Activated effector memory CD4-positive, alpha-beta T cell treated with anti-CD3 and anti-CD28 coated beads, Interleukin-2, amount 50 U/mL, for 16 hours (primary cell): ENCODE measurements at regions not wholly inside any gene's neighbourhood (a gene's known extent, or its start where the extent isn't known, plus 50 kb on each side); places are given as distances from the start of the nearest gene placed in this dataset.

Experiments used
- DNase-seq: peaks from one replicate; pipeline ENCODE4 v3.0.0-alpha.2; 2020

DNA sequence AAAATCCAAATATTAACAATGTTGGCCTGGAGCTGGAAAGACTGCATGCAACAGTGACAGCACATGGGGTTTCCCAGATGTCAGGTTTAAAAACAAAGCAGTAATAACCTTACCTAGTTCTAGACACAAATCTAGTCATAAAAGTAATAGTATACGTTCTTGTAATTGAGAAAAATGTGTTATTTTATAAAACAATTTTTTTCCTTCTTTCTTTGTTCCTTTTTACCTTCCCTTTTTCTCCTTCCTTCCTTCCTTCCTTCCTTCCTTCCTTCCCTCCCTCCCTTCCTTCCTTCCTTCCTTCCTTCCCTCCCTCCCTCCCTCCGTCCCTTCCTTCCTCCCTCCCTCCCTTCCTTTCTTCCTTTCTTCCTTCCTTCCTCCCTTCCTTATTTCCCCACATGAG, 242.7 kb upstream of the PDE10A start:
- no peak for DNase-seq

DNA sequence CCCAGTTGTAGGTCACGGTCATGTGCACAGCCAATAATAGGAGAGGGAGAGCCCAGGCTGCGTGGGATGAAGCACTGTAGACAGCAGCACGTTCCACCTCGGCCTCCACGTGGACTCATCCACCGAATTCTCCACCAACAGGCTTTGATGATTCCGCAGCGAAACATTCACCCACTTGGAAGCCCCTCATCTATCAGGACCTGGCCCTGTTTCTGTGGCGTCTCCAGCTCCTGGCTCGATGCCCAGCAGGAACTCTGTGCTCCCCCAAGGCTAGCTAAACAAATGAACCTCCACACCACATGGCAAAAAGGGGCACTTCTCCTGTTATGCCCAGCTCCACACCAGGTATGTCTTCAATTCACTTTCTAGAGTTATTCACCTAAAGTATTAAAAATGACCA, 237.9 kb upstream of the PDE10A start:
- DNase-seq, result no peak

- no peak for DNase-seq
Measured at GRCh38 chr6:165899611-165900010, 236.6 kb upstream of the PDE10A start.

- DNase-seq, result no peak
Measured at GRCh38 chr6:165895421-165896165, 232.6 kb upstream of the PDE10A start.

GRCh38 chr6:165894171-165894825, 231.3 kb upstream of the PDE10A start:
- no peak for DNase-seq

DNA sequence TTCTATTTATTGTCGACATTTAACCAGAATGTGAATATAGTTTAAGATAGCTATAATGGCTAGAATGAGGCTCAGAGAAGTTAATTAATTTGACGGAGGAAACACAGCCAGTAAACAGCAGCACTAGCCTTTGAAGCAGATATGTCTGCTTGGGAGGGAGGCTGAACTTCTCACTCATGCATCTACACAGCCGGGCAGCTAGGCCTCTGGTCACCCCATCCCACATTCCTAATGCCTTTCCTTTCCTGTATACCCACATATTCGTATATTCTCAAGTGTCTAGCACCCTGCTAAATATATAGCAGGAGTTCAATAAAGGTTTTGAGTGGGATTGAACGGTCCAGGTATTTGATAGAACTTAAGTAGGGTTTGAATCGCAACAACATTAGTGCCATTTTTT, 230.4 kb upstream of the PDE10A start:
- DNase-seq, result no peak

GRCh38 chr6:165891320-165891719, 228.3 kb upstream of the PDE10A start:
- no peak for DNase-seq

GRCh38 chr6:165890404-165890735, 227.3 kb upstream of the PDE10A start:
- DNase-seq, result no peak

- no peak for DNase-seq
Measured at GRCh38 chr6:165889636-165890403, 226.8 kb upstream of the PDE10A start.

DNA sequence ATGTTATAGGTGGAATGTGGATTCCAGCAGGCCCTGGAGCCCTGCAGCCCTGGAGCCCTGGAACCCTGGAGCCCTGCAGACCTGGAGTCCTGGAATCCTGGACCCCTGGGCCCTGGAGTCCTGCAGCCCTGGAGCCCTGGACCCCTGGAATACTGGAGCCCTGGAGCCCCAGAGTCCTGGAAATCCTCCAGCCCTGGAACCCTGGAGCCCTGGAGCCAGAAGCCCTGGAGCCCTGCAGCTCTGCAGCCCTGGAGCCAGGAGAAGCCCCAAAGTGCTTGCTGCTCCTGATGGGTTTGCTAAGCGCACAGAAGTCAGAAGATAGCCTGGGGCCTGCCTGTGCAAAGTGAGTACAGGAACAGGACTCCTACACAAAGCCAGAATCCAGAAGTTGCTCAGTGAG, 223.1 kb upstream of the PDE10A start:
- no peak for DNase-seq

DNA sequence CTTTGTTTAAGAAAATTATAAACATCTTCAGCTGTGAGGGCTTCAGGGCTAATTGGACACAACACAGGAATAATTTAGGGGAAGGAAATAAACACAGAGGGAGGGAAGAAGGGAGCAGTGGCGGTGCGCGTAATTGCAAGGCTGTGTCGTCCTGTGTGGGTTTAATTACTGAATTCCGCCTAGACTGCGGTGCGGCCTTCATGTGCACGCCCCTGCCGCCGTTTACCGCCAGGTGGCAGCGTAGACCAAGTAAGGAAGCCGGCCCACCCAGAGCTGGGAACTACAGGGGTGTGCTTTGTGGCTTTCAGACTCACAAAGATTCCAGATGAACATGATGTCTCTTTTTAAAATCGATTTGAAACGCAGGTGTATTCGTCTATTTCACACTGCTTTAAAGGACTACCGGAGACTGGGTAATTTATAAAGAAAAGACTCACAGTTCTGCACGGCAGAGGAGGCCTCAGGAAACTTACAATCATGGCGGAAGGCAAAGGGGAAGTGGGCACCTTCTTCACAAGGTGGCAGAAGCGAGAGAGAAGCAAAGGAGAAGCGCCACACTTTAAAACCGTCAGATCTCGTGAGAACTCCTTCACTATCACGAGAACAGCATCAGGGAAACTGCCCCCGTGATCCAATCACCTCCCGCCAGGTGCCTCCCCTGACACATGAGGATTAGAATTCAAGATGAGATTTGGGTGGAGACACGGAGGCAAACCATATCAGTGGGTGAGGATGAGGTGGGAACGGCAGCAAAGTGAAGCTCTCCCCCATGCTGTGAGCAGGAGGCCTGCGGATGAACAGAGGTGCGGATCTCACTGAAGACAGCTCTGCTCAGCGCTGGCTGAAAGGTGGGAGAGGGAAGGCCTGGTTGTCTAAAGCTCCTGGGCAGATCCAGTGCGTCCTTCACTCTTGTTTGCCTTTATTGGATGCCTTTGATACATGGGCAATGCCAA, 222.0 kb upstream of the PDE10A start:
- DNase-seq, result peak; percentile 86

DNA sequence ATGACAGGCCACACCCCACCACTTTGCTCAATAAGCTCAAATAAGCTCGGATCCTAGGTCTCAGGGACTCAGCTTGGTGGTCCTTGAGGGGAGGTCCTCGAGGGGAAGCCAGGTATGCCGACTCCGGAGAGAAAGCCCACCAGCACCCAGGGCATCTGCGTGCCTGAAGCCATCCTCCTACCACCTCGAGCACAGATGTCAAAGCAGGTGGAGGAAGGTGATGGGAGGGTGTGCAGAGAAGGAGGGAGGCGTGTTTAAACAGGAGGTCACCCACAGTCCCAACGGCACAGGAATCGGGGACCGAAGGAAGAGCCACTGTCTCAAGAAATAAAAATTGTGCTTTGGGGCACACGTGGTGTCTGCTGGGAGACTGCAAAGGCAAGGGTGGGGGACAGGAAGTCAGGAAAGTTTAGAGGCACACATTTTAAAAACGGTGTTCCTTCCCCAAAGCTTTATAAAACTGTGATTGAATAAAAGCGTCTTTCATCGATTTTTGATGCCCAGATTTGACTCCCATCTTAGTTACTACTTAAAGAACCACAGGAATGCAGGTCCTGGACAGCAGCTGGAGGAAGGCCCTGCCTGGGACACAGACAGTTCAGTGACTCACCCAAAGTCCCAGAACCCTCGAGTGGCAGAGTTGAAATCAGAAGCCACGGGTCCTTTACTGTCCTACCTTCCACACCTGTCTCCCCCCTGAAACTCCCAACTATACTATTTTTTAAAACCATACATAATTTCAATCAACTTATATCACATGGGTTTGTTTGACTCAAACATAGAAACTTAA, 221.0 kb upstream of the PDE10A start:
- DNase-seq, result no peak

GRCh38 chr6:165881806-165882205, 218.8 kb upstream of the PDE10A start:
- no peak for DNase-seq

- DNase-seq, result no peak
Measured at GRCh38 chr6:165880686-165881085, 217.6 kb upstream of the PDE10A start.

DNA sequence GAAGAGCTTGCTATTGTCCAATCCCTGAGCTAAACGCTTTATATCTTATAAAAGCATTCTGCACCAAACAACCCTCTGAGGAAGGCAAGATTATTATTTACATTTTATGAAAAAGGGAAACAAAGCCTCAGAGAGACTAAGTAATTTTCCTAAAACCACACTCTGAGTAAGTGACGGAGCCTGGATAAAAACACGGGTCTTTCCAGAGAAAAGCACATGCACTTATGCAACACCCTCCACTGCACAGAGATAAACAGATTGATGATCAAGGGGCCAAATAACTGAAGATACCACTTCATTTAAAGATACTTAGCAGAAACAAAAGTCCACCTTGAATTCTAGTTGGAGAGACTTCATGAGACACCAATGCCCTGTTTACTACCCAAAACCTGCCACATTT, 214.7 kb upstream of the PDE10A start:
- no peak for DNase-seq

DNA sequence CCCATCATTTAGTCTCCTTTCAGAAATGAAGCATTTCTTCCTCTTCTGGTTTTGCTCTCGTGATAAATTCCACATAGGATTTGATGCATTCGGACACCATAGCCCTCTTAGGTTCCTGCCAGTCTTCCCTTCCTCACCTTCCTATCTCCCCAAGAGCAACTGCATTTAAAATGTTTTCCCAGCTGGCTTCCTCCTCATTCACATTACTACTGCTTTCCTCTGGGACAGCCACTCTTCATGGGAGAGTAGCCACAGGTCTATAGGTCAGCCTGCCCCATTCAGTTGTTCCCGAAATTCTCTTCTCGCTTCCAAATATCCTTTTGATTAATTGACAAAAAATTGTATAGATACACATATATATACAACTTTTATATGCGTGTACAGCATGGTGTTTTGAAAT, 214.2 kb upstream of the PDE10A start:
- DNase-seq, result no peak

- DNase-seq, result no peak
Measured at GRCh38 chr6:165876588-165876987, 213.5 kb upstream of the PDE10A start.

GRCh38 chr6:165875946-165876345, 212.9 kb upstream of the PDE10A start:
- DNase-seq, result no peak

GRCh38 chr6:165873976-165874375, 210.9 kb upstream of the PDE10A start:
- no peak for DNase-seq

- DNase-seq, result no peak
Measured at GRCh38 chr6:165872811-165873210, 209.8 kb upstream of the PDE10A start.

GRCh38 chr6:165872311-165872710, 209.3 kb upstream of the PDE10A start:
- DNase-seq, result no peak

- no peak for DNase-seq
Measured at GRCh38 chr6:165871571-165871970, 208.5 kb upstream of the PDE10A start.
